HG03175 (cell line): ENCODE measurements at regions not wholly inside any gene's neighbourhood (a gene's known extent, or its start where the extent isn't known, plus 50 kb on each side); places are given as distances from the start of the nearest gene placed in this dataset.

Experiments
- ATAC-seq: cut with Tn5 transposase; IDR thresholded peaks from one replicate; pipeline ENCODE4 v1.9.1; 2021; ENCODE audit warnings: mild to moderate bottlenecking, moderate library complexity; ENCODE audit not compliant: unreplicated experiment

DNA sequence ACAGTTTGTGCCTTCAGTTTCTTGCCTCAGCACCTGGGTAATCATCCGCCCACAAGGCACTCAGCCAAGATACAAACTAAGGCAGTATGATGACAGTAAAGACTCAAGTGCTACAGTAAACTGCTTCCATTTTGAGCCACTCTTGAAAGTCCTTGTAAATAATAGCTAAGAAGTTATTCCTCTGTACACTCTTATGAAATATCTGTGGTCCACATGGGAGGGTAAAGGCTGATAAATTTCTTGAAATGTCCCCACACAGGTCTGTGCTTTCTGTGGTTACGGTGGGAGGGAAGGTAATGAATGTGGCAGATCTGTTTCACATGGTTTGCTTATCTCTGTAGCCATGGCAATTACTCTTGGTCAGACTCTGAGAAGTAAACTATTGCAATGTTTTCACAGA, 551.0 kb upstream of the ZWINT start:
- ATAC-seq: no peak

DNA sequence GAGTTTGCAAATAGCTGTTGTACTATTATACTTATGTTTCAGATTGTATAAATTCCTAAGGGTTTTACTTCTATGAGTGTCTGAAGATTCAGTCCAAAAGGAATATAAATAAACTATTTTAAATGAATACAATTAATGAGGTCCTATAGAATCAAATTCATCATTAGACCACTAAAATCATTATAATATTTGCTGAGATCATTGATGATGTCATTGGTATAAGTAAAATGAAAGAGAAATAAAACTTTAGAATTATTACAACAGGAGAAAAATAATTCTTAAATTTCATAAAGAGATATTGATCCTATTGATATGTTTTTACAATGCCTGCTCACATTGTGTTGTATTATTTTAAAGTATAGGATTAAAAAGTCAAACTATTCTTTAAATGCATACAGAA, 544.0 kb upstream of the ZWINT start:
- ATAC-seq: no peak

DNA sequence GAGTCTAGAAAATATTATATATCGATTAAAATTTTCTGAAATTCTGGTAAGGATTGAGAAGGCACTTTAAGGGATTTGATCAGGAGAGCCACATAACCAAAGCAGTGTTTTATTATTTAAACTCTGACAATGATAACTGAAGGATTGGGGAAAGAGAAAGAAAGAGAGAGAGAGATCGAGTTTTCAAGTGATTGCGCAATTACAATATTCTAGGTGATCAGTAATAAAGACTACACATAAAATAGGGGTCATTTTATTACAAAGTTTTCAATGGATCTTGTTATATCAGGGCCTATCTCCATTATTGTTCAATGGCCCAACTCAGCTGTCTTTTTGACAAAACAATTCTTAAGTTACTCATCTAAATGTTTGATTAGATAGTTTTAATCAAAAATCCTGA, 541.5 kb upstream of the ZWINT start:
- no peak for ATAC-seq

DNA sequence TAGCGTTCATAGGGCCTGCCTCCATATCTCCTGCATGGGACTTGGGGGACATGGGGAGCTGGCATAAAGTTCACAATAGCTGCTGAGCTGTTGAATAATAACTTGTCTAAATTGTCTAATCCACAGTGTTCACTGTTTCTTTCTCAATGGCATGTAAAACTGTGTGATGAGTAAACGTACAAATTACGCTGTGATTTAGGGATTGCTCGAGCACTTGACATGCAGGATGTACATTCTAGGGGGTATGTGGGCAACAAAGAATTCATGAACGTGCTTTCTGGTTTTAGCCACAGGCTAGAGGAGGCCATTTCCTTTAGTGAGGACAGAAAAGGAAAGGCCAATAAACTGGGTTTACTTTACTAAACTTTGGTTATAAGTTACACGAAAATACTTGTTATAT, 534.2 kb upstream of the ZWINT start:
- no peak for ATAC-seq

DNA sequence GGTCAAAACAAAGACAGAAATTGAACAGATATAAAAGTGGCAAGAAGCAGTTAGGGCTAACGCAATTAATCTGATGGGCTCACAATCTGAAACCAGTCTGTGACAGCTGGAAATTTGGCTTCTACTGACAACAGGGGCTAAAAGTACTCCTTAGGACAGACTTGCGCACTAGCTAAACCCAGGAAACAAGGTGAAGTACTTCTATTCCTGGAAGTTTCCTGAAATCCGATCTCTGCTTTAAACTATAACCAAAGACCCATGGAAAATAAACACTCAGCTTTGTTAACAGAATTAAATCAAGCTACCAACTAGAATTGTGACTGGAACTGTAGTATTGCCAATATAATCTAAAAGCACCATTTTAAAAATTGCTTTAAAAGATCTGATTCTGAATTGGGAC, 520.2 kb upstream of the ZWINT start:
- ATAC-seq: no peak

DNA sequence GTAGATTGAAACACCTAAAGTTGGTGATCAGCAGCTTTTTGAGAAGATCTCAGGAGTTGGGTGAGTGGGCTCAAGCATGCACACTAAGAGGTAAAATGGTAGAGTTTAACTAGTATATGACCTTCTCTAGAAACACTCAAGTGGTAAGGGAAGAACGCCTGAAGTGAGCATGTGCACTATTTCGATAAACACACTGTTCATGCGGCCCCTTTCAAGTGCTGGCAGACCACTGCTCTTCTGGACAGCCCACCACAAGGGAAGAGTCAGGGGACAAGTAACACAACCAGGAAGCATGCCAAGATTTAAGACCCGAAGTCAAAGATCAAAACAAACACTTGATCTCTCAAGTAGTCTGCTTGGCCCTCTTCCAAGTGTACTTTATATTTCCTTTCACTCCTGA, 519.5 kb upstream of the ZWINT start:
- no peak for ATAC-seq

DNA sequence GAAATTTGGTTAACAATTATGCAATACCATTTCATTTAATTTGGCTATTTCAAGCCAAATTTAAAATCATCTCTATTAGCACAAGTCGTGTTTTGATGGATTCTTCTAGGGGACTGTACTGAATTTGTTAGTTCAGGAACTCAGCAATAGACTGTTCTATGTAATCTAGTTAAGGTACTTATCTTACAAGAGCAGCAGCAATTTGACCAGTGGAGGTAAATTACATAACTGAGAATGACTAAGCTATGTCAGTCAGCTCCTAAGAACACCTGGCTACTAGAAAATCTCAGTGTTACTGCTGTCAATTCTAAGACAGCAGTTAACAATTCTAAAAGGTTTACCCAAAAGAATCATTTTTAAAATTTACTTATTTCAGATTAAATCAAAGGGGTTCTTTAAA, 513.9 kb upstream of the ZWINT start:
- ATAC-seq: no peak

DNA sequence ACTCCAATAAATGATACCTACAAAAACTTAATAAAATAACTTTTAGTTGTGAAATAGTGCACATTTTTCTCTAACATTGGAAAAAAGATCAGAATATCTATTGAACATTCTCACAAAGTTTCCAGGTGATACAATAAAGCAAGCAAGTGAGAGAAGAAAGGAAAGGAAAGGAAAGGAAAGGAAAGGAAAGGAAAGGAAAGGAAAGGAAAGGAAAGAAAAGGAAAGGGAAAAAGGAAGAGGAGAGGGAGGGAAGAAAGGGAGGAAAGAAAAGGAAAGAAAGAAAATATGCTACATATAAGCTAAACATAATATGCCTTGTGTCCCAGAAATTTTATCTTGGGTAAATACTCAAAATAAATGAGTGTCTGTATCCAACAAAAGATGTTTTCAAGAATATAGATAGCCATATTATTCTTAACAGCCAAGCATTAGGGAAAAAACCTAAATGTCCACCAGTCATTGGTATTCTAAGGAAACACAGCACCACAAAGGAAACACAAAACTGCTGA, 510.2 kb upstream of the ZWINT start:
- ATAC-seq: no peak

DNA sequence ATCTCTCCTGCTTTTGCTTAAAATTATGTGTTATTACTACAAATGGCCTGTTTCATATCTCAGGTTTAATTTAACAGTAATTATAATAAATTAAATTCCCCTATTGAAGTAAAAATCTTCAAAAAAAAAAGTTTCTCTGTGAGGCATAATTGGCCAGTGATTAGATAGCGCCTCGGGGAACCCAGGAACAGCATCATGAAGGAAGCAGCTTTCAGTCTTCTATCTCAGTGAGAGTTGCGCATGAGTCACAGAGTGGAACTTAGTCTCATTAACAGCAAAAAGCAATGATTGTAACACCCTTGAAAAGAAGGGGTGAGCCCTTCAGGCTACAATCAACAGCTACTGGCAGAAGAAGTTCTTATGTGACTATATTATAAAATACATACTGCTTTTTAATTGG, 506.2 kb upstream of the ZWINT start:
- no peak for ATAC-seq

DNA sequence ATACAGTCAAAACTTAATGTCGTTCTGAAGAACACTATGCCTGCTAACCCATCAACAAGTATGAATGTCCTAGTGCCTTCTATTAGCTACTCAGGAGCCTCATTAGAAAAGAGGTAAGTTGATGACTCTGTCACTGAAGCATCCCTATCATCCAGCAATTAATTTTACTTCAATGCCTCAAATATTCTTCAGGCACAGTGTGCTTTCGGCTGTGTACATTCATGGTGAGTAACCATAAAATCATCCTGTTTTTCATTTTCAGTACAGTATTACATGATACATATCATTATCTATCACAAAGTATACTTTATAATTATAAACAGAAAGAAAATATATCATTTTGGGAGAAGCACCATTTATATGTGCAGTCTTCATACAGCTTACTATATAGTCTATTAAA, 495.5 kb upstream of the ZWINT start:
- no peak for ATAC-seq

DNA sequence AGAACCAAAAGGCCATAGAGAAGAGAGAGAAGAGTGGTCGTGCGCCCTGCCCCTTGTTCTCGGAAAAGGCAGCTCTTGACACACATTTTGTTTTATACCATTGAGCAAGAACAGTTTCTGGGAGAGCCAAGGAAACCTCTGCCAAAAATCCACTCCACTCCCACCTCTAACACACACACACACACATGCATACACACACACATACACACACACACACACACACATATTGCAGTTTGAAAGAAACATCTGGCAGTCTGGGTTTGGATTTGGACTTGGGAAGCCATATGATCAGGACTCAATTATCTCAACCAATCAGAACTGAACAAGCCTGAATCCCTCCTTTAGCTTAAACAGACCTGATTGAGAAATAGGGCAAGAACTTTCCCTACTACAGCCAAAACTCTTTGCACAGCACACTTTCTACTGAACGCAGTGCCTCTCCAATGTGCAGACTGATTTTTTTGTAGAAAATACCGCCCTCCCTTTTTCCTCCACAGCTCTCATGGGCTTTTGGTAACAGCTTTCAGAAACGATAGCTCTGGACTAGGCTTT, 484.0 kb upstream of the ZWINT start:
- no peak for ATAC-seq

DNA sequence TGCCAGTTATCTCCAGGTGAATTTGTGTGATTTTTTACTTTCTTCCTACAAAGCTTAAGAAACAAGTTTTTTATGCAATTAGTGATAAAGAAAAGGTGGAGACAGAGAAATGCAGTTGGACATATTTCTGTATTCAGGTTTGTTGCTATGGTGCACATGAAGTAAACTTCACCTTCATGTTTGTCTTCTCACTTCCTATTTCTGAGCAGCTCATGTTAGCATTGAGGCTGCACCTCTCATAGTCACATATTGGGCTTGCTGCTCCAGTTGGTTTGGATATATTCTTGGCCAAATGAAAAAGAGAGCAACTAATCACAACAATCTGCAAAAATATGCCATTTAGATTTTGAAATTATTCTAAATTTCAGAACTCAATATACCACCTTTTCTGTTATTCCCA, 475.6 kb upstream of the ZWINT start:
- ATAC-seq: peak; percentile 85

DNA sequence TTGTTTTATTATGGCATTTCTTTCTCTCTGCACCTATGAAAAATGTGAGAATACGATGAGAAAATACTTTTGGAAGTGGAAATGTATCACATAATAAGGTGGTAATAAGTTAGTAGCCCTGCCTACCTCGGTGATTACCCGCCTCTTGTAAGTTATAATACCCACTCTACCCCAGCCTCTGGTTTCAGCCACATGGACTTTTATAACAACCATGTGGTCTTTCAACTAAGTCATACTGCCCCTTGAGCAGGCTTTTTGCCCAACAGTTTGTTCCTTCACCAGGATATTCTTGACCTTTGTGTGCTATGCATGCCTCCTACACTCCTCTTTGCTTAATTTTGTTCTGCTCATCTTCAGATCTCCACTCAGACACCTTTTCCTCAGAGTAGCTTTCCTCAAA, 470.6 kb upstream of the ZWINT start:
- no peak for ATAC-seq

DNA sequence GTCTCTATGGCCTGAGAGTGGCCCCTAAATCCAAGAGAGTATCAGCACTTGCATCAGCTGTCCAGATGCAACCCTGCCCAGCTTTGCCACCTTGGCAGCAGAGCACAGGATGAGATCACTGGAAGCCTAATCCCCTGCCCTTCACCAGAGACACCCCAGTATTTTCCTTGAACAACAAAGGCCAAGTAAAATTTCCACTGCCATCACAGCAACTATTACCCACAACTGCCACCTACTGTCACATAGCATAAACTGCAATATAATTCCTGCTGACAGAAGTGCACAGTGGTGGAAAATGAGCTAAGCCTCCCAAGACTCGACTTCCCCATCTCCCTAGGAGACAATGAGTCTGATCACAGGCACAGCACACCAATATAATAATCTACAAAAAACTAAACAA, 462.8 kb upstream of the ZWINT start:
- ATAC-seq: peak; percentile 84

DNA sequence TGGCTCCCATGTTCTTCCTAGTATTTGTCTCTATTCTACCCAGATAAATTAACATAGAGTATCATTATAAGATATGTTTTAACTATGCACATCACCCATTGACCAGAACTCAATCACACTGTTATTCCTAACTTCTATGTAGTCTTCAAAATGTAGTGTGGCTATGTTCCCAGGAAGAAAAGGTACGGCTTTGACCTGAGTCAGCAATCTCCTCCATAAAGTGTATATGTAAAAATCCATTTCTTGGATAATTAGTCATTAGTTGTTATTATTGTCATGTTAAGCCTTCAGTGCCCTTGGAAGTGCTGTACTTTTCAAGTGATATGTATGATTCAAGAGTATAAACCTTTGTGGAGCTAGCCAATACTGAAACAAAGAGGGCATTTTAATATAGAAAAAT, 444.0 kb upstream of the ZWINT start:
- no peak for ATAC-seq

DNA sequence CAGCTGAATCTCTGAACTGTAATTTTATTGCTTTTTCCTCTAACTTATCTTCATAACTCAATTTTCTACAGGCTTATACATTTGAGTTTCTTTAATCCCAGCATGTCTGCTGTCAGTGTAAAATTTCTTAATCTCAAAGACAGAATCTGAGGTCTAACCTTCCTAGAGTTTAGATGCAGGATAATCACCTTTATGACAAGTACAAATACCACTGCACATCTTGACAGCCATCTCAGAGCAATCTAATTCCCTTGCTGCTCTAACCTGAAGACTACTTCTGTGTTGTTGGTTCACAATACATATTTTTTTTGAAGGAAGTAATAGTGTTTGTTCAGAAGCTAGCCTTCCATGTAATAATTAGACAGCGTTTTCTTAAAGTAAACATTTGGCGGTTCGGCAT, 424.2 kb upstream of the ZWINT start:
- ATAC-seq: no peak

DNA sequence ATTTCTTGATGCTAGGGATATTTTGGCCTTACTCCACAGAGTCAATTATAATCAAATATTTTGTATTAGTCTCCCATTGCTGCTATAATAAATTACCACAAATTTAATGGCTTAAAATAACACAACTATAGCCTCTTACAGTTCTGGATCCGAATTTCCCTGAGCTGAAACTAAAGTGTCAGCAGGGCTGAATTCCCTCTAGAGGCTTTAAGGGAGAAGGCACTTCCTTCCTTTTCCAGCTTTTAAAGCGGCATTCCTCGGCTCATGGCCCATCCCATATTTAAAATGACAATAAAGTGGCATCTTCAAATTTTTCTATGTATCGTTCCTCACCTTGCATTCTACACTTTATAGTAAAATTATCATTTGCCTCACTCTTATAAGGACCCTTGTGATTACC, 421.4 kb upstream of the ZWINT start:
- ATAC-seq: no peak

DNA sequence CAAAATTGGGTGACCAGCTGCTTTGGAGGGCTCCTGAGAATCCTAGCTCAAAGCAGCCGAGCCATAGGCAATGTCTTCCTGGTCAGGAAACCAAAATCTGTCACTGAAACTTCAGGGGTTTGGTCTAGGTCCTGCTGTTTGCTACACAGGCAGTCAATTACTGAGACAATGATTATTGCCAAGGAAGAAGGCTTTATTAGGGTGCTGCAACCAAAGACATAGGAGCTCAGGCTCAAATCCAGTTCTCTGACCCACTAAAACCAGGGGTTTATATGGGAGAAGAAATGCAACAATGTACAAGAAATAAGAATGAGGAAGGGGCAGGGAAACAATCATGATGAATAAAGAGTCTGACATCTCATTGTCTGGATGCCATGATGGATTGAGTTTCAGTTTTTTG, 410.3 kb upstream of the ZWINT start:
- ATAC-seq: no peak

DNA sequence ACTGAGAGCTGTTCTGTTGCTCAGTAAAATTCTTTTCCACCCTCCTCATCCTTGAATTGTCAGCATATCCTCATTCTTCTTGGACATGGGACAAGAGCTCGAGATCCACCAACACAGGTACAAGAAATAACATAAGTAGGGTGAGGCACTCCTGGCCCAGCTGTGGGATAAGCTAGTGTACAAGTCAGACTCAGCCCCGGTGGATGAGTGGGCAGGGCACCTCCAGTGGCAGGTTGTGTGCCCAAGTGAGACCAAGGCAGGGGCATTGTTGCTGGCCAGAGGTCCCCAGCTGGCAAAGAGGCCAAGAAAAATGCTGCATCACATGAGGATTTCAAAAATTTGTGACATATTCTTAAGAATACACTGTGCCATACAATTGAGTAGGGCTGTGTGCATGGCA, 402.0 kb upstream of the ZWINT start:
- ATAC-seq: no peak

DNA sequence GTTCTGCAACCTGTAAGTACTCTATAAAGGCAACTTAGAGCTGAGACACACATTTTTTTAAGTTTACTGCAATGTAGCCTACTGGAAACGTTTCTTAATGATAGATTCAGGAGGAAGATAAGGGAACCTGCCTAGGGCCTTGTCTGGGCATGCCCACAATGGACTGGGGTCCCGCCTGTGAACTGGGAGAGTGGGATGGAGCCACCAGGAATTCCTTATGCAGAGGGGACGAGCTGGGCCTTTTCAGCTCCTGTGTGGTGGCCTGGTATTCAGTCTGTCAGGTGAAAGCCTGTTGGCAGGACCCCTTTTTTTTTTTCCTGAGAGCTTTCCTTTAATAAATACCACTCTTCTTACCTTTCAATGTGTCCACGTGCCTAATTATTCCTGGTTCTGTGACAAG, 384.4 kb upstream of the ZWINT start:
- ATAC-seq: no peak

DNA sequence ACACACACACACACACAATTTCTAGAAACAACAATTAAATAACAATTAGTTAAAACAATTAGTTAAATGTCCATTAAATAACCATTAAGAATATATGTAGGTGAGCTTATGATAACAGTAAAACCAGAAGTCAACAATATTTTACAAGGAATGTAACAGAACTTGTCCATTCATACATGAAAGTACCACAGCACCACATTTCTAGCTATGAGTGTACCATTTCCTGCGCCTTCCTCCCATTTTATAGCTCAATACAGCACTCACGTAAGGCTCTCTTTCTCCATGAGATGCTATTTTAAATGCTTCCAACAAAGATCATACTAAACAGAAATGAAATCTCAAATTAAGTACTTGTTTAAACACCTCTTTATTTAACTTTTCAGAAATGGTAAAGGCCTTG, 367.3 kb upstream of the ZWINT start:
- ATAC-seq: no peak

DNA sequence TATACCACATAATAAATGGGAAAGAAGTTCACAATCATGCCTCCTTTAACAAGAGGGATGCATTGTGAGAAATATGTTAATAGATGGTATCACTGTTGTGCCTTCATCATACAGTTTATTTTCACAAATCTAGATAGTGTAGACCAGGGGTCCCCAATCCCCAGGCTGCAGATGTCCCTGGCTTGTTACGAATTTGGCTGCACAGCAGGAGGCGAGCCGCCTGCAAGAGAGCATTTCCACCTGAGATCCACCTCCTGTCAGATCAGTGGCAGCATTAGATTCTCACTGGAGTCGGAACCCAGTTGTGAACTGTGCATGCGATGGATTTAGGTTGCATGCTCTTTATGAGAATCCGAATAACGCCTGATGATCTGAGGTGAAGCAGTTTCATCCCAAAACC, 361.9 kb upstream of the ZWINT start:
- ATAC-seq: no peak

DNA sequence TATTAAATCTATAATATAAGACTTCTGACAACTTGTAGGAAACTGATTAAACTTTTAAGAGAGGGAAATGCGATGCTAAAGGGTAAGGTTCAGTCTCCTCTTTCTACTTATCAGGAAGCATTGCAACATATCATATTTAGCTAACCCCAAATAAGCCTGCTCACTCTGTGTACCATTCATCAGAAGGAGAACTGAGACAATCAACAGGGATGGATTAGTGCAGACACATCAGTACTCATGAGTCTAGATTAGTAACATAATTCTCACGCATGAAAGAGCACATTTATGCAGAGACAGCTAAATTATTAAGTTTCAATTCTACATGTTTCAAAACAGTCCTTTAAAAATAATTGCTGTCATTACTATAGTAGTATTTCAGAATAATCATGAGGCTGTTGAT, 354.2 kb upstream of the ZWINT start:
- no peak for ATAC-seq

DNA sequence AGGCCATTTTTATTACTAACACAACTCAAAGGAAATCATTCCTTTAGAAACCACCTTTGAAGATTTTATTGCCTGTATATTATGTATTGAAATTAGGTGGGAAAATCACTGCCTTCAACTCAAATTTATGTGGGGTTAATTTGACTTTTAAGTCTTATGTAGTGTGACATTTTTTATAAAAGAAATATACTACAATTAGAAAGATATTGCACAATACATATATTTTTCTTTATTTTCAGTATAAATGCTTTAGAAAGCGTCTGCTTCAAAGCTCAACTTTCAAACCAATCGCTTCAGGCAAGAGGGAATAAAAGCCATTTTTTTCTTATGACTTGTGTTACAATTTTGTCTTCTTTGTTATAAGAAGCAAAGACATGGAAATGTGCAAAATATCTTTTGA, 337.4 kb upstream of the ZWINT start:
- no peak for ATAC-seq
